Vagina (tissue), 2 donors: ENCODE measurements at regions not wholly inside any gene's neighbourhood (a gene's known extent, or its start where the extent isn't known, plus 50 kb on each side); places are given as distances from the start of the nearest gene placed in this dataset.

Experiments
- DNase-seq, 2 donors: peaks; one replicate each; pipeline ENCODE4 v3.0.0-alpha.2; 2017; ENCODE audit errors: extremely low spot score in 2 of 2
- H3K27ac ChIP-seq: fragments of 200-600 bp; sonication (generic); one replicate; pipeline ENCODE4 v1.5.1; 2019
- H3K27me3 ChIP-seq: fragments of 200-600 bp; sonication (generic); one replicate; pipeline ENCODE4 v1.5.1; 2019
- H3K36me3 ChIP-seq, 2 donors: fragments of 200-600 bp; sonication (generic); one replicate each; pipeline ENCODE4 v1.5.1; 2017 to 2019
- H3K4me1 ChIP-seq: fragments of 200-600 bp; sonication (generic); one replicate; pipeline ENCODE4 v1.5.1; 2019
- H3K4me3 ChIP-seq, 2 donors: fragments of 200-600 bp; sonication (generic); 1 replicate in 1 of 2; 2 replicates in 1 of 2; pipeline ENCODE4 v1.5.1; 2016 to 2019
- H3K9me3 ChIP-seq: fragments of 200-600 bp; sonication (generic); one replicate; pipeline ENCODE4 v1.5.1; 2019
- POLR2A ChIP-seq, 2 donors: fragments of 450-650 bp; IDR thresholded peaks; one replicate each; pipeline ENCODE4 v1.6.1; 2017; ENCODE audit warnings: antibody characterized with exemption in 2 of 2, mild to moderate bottlenecking in 2 of 2, moderate library complexity in 2 of 2
- POLR2AphosphoS5 ChIP-seq, 2 donors: sonication (generic); formaldehyde crosslinking; IDR thresholded peaks; one replicate each; pipeline ENCODE4 v1.9.0; 2017; ENCODE audit warnings: antibody characterized with exemption in 2 of 2, mild to moderate bottlenecking in 2 of 2, low read depth in 1 of 2; ENCODE audit not compliant: insufficient read depth in 1 of 2
- intact Hi-C: fragments of 100-400 bp; cut with DNase I; formaldehyde crosslinking; loops from one replicate; pipeline ENCODE4 v1.15.1; 2023
- TF ChIP-seq, protein P1 (sequence below), 3 experiments: fragments of 450-650 bp in 2 of 3; fragments of 200-600 bp in 1 of 3; sonication (generic) in 1 of 3; IDR thresholded peaks; one replicate each; pipeline ENCODE4 v1.5.1; 2017 to 2019; ENCODE audit warnings: antibody characterized with exemption in 3 of 3, mild to moderate bottlenecking in 2 of 3, moderate library complexity in 2 of 3

GRCh38 chr6:2433711-2434110, 188.3 kb upstream of the GMDS start:
- Histone ChIP-seq H3K27me3 (no peaks in the 10 kb centered on the region), H3K9me3 (no peaks in the 10 kb centered on the region), H3K4me1 (no peaks in the 10 kb centered on the region), H3K27ac (no peak overlapping the region), H3K4me3 (no peak overlapping the region), H3K36me3 (no peaks in the 10 kb centered on the region)
- no peak for DNase-seq
- intact Hi-C loops, result no loop called here
- TF ChIP-seq POLR2AphosphoS5 (IDR thresholded peaks at IDR 0.05; ENCODE audit: insufficient read depth in 1 of 2, low read depth in 1 of 2), result no peak
- TF ChIP-seq, protein P1, sequence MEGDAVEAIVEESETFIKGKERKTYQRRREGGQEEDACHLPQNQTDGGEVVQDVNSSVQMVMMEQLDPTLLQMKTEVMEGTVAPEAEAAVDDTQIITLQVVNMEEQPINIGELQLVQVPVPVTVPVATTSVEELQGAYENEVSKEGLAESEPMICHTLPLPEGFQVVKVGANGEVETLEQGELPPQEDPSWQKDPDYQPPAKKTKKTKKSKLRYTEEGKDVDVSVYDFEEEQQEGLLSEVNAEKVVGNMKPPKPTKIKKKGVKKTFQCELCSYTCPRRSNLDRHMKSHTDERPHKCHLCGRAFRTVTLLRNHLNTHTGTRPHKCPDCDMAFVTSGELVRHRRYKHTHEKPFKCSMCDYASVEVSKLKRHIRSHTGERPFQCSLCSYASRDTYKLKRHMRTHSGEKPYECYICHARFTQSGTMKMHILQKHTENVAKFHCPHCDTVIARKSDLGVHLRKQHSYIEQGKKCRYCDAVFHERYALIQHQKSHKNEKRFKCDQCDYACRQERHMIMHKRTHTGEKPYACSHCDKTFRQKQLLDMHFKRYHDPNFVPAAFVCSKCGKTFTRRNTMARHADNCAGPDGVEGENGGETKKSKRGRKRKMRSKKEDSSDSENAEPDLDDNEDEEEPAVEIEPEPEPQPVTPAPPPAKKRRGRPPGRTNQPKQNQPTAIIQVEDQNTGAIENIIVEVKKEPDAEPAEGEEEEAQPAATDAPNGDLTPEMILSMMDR (IDR thresholded peaks at IDR 0.05), result no peak
- no peak for TF ChIP-seq POLR2A (IDR thresholded peaks at IDR 0.05)

DNA sequence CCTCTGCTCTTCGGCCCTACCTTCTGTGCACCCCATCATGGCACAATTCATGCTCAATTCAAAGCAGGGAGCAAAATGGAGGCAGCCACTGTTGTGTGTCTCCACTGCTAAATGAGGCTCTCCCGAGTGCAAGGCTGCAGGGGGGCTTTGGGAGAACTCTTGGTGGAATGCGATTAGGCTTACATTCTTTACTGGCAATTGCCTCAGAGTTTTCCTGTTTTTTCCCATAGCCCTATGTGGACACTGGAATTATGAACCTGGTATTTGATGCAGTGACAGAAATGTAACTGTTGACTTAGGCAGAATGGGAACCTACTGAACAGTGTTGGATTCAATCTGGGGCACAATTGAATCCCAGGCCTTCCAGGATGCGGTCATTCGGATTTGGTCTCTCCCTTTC, 187.9 kb upstream of the GMDS start:
- TF ChIP-seq POLR2A (IDR thresholded peaks at IDR 0.05), result no peak
- TF ChIP-seq, protein P1 (IDR thresholded peaks at IDR 0.05), result no peak
- no peak for TF ChIP-seq POLR2AphosphoS5 (IDR thresholded peaks at IDR 0.05; ENCODE audit: insufficient read depth in 1 of 2, low read depth in 1 of 2)
- H3K4me3 ChIP-seq, result no peak overlapping the region
- no peak overlapping the region for H3K27ac ChIP-seq
- no peaks in the 10 kb centered on the region for H3K9me3 ChIP-seq
- H3K36me3 ChIP-seq, result no peaks in the 10 kb centered on the region
- DNase-seq, result no peak
- H3K4me1 ChIP-seq, result no peaks in the 10 kb centered on the region
- intact Hi-C loops, result no loop called here
- no peaks in the 10 kb centered on the region for H3K27me3 ChIP-seq

DNA sequence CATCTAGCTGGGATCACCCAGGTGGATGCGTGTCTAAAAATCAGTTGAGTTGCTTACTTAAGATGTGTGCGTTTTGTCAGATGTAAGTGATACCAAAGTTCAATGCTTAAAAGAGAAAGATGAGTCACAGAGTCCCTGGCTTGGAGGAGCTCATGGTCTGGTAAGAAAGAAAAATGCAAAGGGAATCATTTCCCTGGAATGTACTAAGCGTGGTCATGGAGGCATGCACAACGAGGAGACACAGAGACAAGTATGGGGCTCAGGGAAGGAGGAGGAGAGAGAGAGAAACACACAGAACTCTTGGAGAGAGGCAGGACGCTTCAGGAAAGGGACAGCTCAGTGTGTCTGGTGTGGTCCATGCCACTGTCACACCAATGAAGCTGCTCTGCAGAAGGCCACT, 186.9 kb upstream of the GMDS start:
- Histone ChIP-seq H3K4me3 (no peak overlapping the region), H3K36me3 (no peaks in the 10 kb centered on the region), H3K4me1 (no peaks in the 10 kb centered on the region), H3K27me3 (no peaks in the 10 kb centered on the region), H3K9me3 (no peaks in the 10 kb centered on the region), H3K27ac (no peak overlapping the region)
- TF ChIP-seq POLR2AphosphoS5 (IDR thresholded peaks at IDR 0.05; ENCODE audit: insufficient read depth in 1 of 2, low read depth in 1 of 2), result no peak
- TF ChIP-seq, protein P1 (IDR thresholded peaks at IDR 0.05), result no peak
- no peak for TF ChIP-seq POLR2A (IDR thresholded peaks at IDR 0.05)
- DNase-seq, result no peak
- intact Hi-C loops, result no loop called here

- intact Hi-C loops, result no loop called here
- TF ChIP-seq POLR2AphosphoS5 (IDR thresholded peaks at IDR 0.05; ENCODE audit: insufficient read depth in 1 of 2, low read depth in 1 of 2) (no peak), POLR2A (IDR thresholded peaks at IDR 0.05) (no peak)
- TF ChIP-seq, protein P1 (IDR thresholded peaks at IDR 0.05), result no peak
These were observed 185.2 kb upstream of the GMDS start for GRCh38 chr6:2430612-2431011.

DNA sequence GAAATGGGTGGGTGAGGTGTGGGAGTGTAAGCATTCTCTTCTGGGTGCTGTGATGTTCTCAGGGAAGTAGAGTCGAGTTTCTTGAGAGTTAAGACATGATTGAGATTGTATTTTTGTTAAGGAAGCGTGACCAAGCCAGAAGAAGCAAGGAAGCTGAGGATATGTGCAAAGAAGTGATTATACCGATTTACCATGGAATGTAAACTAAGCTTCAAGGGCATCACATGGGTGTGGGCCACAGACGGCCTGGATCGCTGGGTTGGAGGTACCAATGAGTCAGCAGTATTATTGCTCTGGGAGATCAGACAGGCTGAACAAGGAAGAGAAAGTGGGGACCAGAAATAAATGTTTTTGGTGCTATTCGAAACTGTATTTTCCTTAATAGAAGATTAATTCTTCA, 184.1 kb upstream of the GMDS start:
- TF ChIP-seq POLR2A (IDR thresholded peaks at IDR 0.05), result no peak
- TF ChIP-seq POLR2AphosphoS5 (IDR thresholded peaks at IDR 0.05; ENCODE audit: insufficient read depth in 1 of 2, low read depth in 1 of 2), result no peak
- TF ChIP-seq, protein P1 (IDR thresholded peaks at IDR 0.05), result no peak
- Histone ChIP-seq H3K4me3 (no peak overlapping the region), H3K27me3 (no peaks in the 10 kb centered on the region), H3K4me1 (no peaks in the 10 kb centered on the region), H3K27ac (no peak overlapping the region), H3K9me3 (no peaks in the 10 kb centered on the region), H3K36me3 (no peaks in the 10 kb centered on the region)
- intact Hi-C loops, result no loop called here
- no peak for DNase-seq

More at GRCh38 chr6:2430612-2431011, 185.2 kb upstream of the GMDS start:
- no peak overlapping the region for H3K4me3 ChIP-seq
- H3K4me1 ChIP-seq, result no peaks in the 10 kb centered on the region
- no peaks in the 10 kb centered on the region for H3K36me3 ChIP-seq
- H3K27me3 ChIP-seq, result no peaks in the 10 kb centered on the region
- no peak overlapping the region for H3K27ac ChIP-seq
- no peaks in the 10 kb centered on the region for H3K9me3 ChIP-seq
- DNase-seq, result no peak
